GM18870 (cell line): ENCODE measurements at regions not wholly inside any gene's neighbourhood (a gene's known extent, or its start where the extent isn't known, plus 50 kb on each side); places are given as distances from the start of the nearest gene placed in this dataset.
"Not testable (repeated sequence)": the region's sequence is repeated elsewhere in the genome, so short reads cannot be mapped to it uniquely, and the experiment has no call there.

Experiments used
- ATAC-seq: cut with Tn5 transposase; IDR thresholded peaks from one replicate; pipeline ENCODE4 v1.9.1; 2021; ENCODE audit warnings: moderate library complexity; ENCODE audit not compliant: unreplicated experiment

GRCh38 chr16:22436823-22437652 lies 62.6 kb upstream of the CDR2 start:
- peak; percentile 57 for ATAC-seq

- ATAC-seq: peak; percentile 42
These were observed 62.0 kb upstream of the CDR2 start for GRCh38 chr16:22436326-22436822.

GRCh38 chr16:22431314-22431713 lies 56.9 kb upstream of the CDR2 start:
- not testable (repeated sequence) for ATAC-seq

DNA sequence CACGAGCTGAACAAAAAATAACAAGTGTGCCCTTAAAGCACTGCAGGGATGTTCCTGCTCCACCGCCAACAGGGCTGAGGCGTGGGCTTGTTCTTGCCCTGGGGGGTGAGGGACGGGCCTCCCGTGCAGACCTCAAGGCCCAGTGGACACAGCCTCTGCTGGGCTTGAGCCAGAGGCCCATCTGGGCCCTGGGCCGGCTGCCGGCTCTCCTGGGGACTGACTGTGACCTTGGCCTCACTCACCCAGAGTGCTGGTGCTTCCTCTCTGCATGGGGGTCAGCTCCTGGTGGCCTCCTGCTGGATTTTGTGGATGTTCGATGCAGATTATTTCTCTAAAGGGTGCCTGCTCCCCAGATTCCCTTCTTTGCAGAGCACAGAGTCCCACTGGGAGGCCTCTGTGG lies 54.2 kb upstream of the CDR2 start:
- no peak for ATAC-seq

- ATAC-seq: no peak
These were observed 53.1 kb upstream of the CDR2 start for GRCh38 chr16:22427556-22427955.

DNA sequence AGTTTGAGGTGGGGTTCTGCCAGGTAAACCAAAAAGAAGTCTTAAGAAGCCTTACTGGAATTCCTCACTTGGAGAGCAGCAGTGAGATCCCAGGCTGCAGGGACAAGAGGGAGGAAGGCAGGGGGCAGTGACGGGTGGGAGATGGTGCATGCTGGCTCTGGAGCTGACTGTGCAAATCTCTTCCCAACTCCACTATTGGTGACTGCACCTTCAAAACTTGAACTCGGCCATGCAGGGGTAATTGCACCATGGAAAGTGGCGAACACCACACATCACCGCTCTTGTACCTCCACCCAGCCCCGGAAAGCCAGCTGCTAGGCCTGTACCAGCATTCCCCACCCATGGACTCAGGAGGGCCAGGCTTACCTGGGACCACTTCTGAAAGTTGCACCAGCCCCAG lies 51.4 kb upstream of the CDR2 start:
- no peak for ATAC-seq

GRCh38 chr16:22425036-22425801 lies 50.8 kb upstream of the CDR2 start:
- no peak for ATAC-seq

- ATAC-seq: no peak
These were observed 49.9 kb upstream of the CDR2 start for GRCh38 chr16:22424161-22424937.
